Calu3 (cell line): ENCODE measurements at regions not wholly inside any gene's neighbourhood (a gene's known extent, or its start where the extent isn't known, plus 50 kb on each side); places are given as distances from the start of the nearest gene placed in this dataset.
A peak's percentile ranks its signal among the peaks of the same experiment; 100 is the strongest.
"Not testable (repeated sequence)": the region's sequence is repeated elsewhere in the genome, so short reads cannot be mapped to it uniquely, and the experiment has no call there.

Experiments used
- BruUV-seq: library from RNA; stranded (reverse); fragments of 400-500 nt; replicated peaks from 2 replicates; lab custom pipeline; 2021; lab: Mats Ljungman, UMichigan
- CTCF ChIA-PET: fragments of 300-600 bp; sonication (Branson Sonifier 250); formaldehyde crosslinking; loops from one replicate; lab custom pipeline; 2022; ENCODE audit warnings: antibody characterized with exemption; lab: Charles Lee
- DNase-seq: peaks from one replicate; pipeline ENCODE4 v3.0.0; 2022
- H3K27ac Mint-ChIP-seq: one replicate; pipeline ENCODE4 v1.8.0; 2022; ENCODE audit warnings: mixed read lengths; ENCODE audit not compliant: unreplicated experiment
- H3K27me3 Mint-ChIP-seq: one replicate; pipeline ENCODE4 v1.8.0; 2022; ENCODE audit warnings: mixed read lengths; ENCODE audit not compliant: unreplicated experiment
- H3K36me3 Mint-ChIP-seq: one replicate; pipeline ENCODE4 v1.8.0; 2022; ENCODE audit warnings: mild to moderate bottlenecking, moderate library complexity, mixed read lengths; ENCODE audit not compliant: insufficient read depth, unreplicated experiment
- H3K4me1 Mint-ChIP-seq: one replicate; pipeline ENCODE4 v1.8.0; 2022; ENCODE audit warnings: mild to moderate bottlenecking, low read depth, mixed read lengths; ENCODE audit not compliant: unreplicated experiment
- H3K4me3 Mint-ChIP-seq: one replicate; pipeline ENCODE4 v1.8.0; 2022; ENCODE audit warnings: mild to moderate bottlenecking, low read depth, moderate library complexity, mixed read lengths; ENCODE audit not compliant: unreplicated experiment
- H3K9me3 Mint-ChIP-seq: one replicate; pipeline ENCODE4 v1.8.0; 2022; ENCODE audit warnings: low read depth, mixed read lengths; ENCODE audit not compliant: unreplicated experiment
- intact Hi-C: fragments of 100-400 bp; cut with micrococcal nuclease; formaldehyde crosslinking; loops from one replicate; pipeline ENCODE4 v1.10.0; 2022; ENCODE audit not compliant: unreplicated experiment
- TF ChIP-seq, protein P1 (sequence below): fragments of 200-600 bp; IDR thresholded peaks from one replicate; pipeline ENCODE4 v1.8.0; 2022; ENCODE audit warnings: antibody characterized with exemption; ENCODE audit not compliant: unreplicated experiment

DNA sequence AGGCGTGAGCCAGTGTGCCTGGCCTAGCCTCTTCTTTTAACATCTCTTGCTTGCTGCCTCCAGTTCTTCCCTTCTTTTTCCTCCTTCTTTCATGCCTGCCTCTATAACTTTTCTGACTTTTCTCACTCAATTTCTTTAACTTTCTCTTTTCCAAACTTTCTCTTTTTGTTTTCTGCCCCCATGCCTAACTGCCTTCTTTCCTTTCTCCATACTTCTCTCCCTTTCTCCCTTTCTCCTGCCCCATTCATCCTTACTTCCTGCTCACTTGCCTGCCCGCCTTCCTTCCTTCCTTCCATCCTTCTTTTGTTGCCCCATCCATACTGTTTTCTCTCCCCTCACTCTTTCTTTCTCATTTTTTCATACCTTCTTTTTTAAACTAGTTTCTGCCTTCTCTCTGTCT is 105.2 kb downstream of the RBMX2 start:
- no peaks in the 10 kb centered on the region for H3K36me3 Mint-ChIP-seq
- BruUV-seq, result no TSS peak
- TF ChIP-seq, protein P1, sequence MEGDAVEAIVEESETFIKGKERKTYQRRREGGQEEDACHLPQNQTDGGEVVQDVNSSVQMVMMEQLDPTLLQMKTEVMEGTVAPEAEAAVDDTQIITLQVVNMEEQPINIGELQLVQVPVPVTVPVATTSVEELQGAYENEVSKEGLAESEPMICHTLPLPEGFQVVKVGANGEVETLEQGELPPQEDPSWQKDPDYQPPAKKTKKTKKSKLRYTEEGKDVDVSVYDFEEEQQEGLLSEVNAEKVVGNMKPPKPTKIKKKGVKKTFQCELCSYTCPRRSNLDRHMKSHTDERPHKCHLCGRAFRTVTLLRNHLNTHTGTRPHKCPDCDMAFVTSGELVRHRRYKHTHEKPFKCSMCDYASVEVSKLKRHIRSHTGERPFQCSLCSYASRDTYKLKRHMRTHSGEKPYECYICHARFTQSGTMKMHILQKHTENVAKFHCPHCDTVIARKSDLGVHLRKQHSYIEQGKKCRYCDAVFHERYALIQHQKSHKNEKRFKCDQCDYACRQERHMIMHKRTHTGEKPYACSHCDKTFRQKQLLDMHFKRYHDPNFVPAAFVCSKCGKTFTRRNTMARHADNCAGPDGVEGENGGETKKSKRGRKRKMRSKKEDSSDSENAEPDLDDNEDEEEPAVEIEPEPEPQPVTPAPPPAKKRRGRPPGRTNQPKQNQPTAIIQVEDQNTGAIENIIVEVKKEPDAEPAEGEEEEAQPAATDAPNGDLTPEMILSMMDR, result no peak
- intact Hi-C loops, result no loop called here
- H3K27ac Mint-ChIP-seq, result no peak overlapping the region
- no peak overlapping the region for H3K4me3 Mint-ChIP-seq
- CTCF ChIA-PET, result no interaction called here
- no peaks in the 10 kb centered on the region for H3K9me3 Mint-ChIP-seq
- H3K27me3 Mint-ChIP-seq, result no peaks in the 10 kb centered on the region
- DNase-seq, result no peak
- no peaks in the 10 kb centered on the region for H3K4me1 Mint-ChIP-seq

DNA sequence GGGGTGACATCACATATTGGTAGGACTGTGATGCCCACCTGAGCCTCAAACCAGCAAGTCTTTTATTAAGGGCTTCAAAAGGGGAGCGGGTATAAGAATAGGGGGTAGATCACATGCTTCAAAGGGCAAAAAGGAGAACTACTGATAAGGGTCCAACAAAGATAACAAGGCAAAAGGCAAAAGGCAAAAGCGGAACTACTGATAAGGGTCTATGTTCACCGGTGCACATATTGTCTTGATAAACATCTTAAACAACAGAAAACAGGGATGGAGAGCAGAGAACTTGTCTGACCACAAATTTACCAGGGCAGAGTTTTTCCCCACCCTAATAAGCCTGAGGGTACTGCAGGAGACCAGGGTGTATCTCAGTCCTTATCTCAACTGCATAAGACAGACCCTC is 110.7 kb downstream of the RBMX2 start:
- BruUV-seq, DNase-seq, H3K36me3 Mint-ChIP-seq, H3K27ac Mint-ChIP-seq, H3K4me3 Mint-ChIP-seq, CTCF ChIA-PET, H3K4me1 Mint-ChIP-seq, H3K9me3 Mint-ChIP-seq, intact Hi-C loops: not testable (repeated sequence)
- peaks cover 17% of the 10 kb centered on the region for H3K27me3 Mint-ChIP-seq

DNA sequence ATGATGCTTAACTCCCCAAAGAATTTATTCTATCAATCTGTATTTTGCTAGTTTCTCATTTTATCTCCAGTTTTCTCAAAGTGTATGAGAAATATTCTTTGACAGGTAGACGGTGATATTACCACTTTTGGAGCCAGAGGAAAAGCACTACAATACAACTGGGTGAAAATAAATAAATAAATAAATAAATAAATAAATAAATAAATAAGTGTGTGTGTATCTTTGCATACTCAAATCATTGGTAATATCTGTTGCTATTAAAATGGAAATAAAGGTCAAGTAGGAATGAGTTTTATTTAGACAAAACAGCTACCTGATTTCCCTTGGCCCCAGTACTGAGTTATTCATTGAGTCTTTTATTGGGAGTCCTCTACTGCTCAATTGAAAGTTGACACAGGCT is 114.3 kb downstream of the RBMX2 start:
- Mint-ChIP-seq H3K4me3 (no peak overlapping the region), H3K9me3 (no peaks in the 10 kb centered on the region), H3K27ac (no peak overlapping the region), H3K4me1 (peaks cover 9% of the 10 kb centered on the region), H3K27me3 (peaks cover 17% of the 10 kb centered on the region), H3K36me3 (peaks cover 10% of the 10 kb centered on the region)
- no peak for DNase-seq
- intact Hi-C loops, result no loop called here
- no TSS peak for BruUV-seq
- TF ChIP-seq, protein P1, result no peak
- CTCF ChIA-PET, result no interaction called here

DNA sequence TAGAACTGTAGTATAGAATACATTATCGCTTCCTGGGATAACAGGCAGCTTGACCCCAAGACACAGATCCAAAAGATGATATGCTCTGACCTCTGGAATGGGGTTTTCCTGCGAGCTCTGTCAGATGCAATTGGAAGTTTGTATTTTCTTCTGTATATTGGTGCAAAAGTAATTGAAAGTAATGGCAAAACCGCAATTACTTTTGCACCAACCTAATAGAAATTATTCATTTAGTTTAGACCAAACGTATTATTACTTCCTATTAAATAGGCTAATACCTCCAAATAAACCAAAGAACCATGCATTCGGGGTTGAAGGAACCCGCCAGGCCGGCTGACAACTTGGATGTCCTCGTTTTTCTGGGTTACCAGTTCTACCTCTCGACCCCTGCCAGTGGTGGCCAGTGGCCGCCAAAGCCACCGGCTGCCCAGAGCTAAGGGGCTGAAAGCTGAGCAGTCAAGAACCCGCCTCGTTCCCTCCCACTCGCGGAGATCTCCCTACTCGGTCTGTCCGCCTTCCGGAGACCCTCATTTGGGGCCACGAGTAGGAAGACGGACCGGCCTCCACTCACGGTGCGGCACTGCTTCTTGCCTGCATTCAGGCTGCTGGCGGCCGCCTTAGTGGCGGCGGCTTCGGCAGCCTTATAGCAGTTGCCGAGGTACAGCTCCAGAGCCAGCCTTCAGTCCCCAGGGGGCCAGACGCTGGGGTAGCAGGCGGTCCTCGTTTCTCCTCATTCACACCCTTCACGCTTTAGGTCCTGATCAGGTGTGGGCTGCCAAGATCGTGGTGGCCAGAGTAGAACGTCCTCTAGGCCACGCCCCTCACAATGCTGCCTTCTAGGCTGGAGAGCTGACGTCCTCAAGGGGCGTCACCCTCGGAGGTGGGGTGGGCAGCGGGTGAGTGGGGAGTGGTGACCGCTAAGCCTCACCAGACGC is 121.9 kb downstream of the RBMX2 start:
- no peaks in the 10 kb centered on the region for H3K9me3 Mint-ChIP-seq
- TF ChIP-seq, protein P1, result no peak
- BruUV-seq, result no TSS peak
- intact Hi-C loops, result no loop called here
- H3K27ac Mint-ChIP-seq, result no peak overlapping the region
- peak overlapping the region; percentile 70 for H3K4me3 Mint-ChIP-seq
- H3K36me3 Mint-ChIP-seq, result peaks cover 7% of the 10 kb centered on the region
- peak; percentile 47 for DNase-seq
- H3K4me1 Mint-ChIP-seq, result no peaks in the 10 kb centered on the region
- CTCF ChIA-PET, result no interaction called here
- H3K27me3 Mint-ChIP-seq, result no peaks in the 10 kb centered on the region
